ENCODE measurements at regions not wholly inside any gene's neighbourhood (a gene's known extent, or its start where the extent isn't known, plus 50 kb on each side); places are given as distances from the start of the nearest gene placed in this dataset.
"Not testable (repeated sequence)": the region's sequence is repeated elsewhere in the genome, so short reads cannot be mapped to it uniquely, and the experiment has no call there.

DNA sequence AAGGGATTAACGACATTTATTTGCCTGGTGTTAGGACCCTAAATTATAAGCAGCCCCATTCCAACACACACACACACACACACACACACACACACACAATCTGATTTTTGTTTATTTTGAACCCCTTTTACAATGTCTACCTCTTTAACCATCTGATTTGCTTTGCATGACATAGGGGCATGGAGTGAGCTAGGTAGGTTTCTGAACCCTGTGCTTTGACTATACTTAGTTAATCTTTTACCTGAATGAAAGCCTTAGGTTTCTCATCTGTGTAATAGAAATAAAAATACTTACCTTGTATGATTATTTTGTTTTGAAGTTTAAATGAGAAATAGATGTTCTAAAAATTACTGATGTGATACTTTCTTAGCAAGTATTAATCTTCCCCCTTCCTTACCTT is 94.7 kb upstream of the FOLH1 start:
- WGBS (ENCODE audit: insufficient coverage) = no CpG with 5 or more reads among the region's 1 CpG
- intact Hi-C loops (cut with micrococcal nuclease) = no loop called here

DNA sequence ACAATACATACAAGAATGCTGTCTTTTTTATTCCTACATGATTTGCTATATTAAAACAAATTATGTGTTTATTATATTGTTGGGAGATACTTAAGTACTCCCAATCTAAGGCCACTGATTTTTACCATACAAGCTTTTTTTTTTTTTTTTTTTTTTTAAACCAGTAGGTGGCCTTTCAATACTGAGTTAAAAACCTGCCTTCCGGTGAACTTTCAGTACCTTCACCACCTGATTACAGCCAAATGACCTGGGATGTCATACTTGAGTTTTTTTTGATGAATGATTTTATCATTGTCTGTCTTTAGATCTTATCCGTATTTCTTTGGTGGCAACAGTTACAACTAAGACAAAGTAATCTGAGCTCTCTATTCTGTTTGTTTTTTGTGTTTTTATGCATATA is 94.0 kb upstream of the FOLH1 start:
- Histone ChIP-seq H3K9me3 (ENCODE audit: control insufficient read depth, insufficient read depth, low read length) (no peaks in the 10 kb centered on the region), H3K4me3 (ENCODE audit: low read length) (no peak overlapping the region), H3K27ac (ENCODE audit: low read length) (no peak overlapping the region), H3K27me3 (ENCODE audit: control insufficient read depth, insufficient read depth, low read length) (no peaks in the 10 kb centered on the region), H3K4me1 (ENCODE audit: control insufficient read depth, insufficient read depth, low read length) (no peaks in the 10 kb centered on the region), H3K36me3 (ENCODE audit: control insufficient read depth, insufficient read depth, low read length) (no peaks in the 10 kb centered on the region)
- DNase-seq (no peak), ATAC-seq (no peak)
- Mint-ChIP-seq H3K9me3 (peaks cover 9 to 11% of the 10 kb centered on the region in 2 donors), H3K4me3 (no peak overlapping the region), H3K36me3 (no peaks in the 10 kb centered on the region), H3K4me1 (no peaks in the 10 kb centered on the region), H3K27me3 (ENCODE audit: low read depth in 2 of 2) (no peaks in the 10 kb centered on the region), H3K27ac (no peak overlapping the region)
- WGBS (ENCODE audit: insufficient coverage) = 60% methylated on average over 1 of the region's 2 CpGs
- intact Hi-C loops (cut with micrococcal nuclease) = no loop called here
- TF ChIP-seq, protein P1, sequence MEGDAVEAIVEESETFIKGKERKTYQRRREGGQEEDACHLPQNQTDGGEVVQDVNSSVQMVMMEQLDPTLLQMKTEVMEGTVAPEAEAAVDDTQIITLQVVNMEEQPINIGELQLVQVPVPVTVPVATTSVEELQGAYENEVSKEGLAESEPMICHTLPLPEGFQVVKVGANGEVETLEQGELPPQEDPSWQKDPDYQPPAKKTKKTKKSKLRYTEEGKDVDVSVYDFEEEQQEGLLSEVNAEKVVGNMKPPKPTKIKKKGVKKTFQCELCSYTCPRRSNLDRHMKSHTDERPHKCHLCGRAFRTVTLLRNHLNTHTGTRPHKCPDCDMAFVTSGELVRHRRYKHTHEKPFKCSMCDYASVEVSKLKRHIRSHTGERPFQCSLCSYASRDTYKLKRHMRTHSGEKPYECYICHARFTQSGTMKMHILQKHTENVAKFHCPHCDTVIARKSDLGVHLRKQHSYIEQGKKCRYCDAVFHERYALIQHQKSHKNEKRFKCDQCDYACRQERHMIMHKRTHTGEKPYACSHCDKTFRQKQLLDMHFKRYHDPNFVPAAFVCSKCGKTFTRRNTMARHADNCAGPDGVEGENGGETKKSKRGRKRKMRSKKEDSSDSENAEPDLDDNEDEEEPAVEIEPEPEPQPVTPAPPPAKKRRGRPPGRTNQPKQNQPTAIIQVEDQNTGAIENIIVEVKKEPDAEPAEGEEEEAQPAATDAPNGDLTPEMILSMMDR (IDR thresholded peaks at IDR 0.05) = no peak

More for the DNA sequence above, 94.7 kb upstream of the FOLH1 start:
- Mint-ChIP-seq H3K9me3 (peaks cover 3 to 6% of the 10 kb centered on the region in 2 donors), H3K27ac (no peak overlapping the region), H3K36me3 (no peaks in the 10 kb centered on the region), H3K4me3 (no peak overlapping the region), H3K27me3 (ENCODE audit: low read depth in 2 of 2) (no peaks in the 10 kb centered on the region), H3K4me1 (no peaks in the 10 kb centered on the region)
- Histone ChIP-seq H3K4me1 (ENCODE audit: control insufficient read depth, insufficient read depth, low read length) (no peaks in the 10 kb centered on the region), H3K27me3 (ENCODE audit: control insufficient read depth, insufficient read depth, low read length) (no peaks in the 10 kb centered on the region), H3K4me3 (ENCODE audit: low read length) (no peak overlapping the region), H3K27ac (ENCODE audit: low read length) (no peak overlapping the region), H3K9me3 (ENCODE audit: control insufficient read depth, insufficient read depth, low read length) (no peaks in the 10 kb centered on the region), H3K36me3 (ENCODE audit: control insufficient read depth, insufficient read depth, low read length) (no peaks in the 10 kb centered on the region)
- DNase-seq (no peak), ATAC-seq (no peak)
- TF ChIP-seq, protein P1 (IDR thresholded peaks at IDR 0.05) = no peak

DNA sequence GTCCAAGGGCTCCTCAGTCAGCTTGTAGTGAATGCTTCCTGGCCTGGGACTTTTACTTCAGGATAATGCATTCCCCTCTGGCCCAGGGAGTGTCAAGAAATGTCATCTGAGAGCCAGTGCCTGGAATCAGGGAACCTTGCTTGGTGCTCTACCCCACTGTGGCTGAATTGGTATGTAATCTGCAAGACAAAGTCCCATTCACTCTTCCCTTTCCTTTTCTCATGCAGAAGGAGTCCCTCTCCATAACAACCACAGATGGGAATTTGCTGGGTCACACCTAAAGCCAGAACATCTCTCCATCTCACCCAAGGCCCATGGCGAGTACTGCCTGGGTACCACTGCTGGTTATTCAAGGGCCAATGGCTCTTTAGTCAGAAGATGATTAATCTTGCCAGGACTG is 89.6 kb upstream of the FOLH1 start:
- H3K4me1 Mint-ChIP-seq; H3K36me3 Mint-ChIP-seq; H3K27ac ChIP-seq (ENCODE audit: low read length); H3K4me1 ChIP-seq (ENCODE audit: control insufficient read depth, insufficient read depth, low read length); H3K36me3 ChIP-seq (ENCODE audit: control insufficient read depth, insufficient read depth, low read length); H3K27me3 ChIP-seq (ENCODE audit: control insufficient read depth, insufficient read depth, low read length); intact Hi-C loops (cut with micrococcal nuclease); H3K27ac Mint-ChIP-seq; H3K4me3 Mint-ChIP-seq; H3K4me3 ChIP-seq (ENCODE audit: low read length); DNase-seq; H3K9me3 ChIP-seq (ENCODE audit: control insufficient read depth, insufficient read depth, low read length); H3K27me3 Mint-ChIP-seq (ENCODE audit: low read depth in 2 of 2); ATAC-seq: not testable (repeated sequence)
- peaks cover 6 to 16% of the 10 kb centered on the region in 2 donors for H3K9me3 Mint-ChIP-seq
- 89% methylated on average over 1 of the region's 1 CpG for WGBS (ENCODE audit: insufficient coverage)

DNA sequence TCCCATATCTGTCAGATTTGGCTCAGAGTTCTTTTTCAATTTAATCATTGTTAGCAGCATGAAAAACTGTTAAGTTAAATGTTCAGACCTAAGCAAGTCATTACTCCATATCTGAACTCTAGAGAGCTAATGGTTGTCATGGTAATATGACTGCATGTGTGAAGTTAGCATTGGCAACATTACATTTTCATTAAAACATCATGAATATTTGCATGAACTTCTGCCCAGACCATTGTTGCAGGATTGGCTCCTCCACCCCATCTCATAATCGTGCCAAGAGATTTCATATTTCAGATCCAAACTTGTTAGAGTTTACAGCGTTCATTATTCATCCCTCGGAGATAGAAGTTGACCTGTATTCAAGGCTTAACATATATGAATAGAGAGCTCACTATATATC is 75.5 kb upstream of the FOLH1 start:
- H3K27ac Mint-ChIP-seq; H3K36me3 Mint-ChIP-seq; DNase-seq; intact Hi-C loops (cut with micrococcal nuclease); H3K36me3 ChIP-seq (ENCODE audit: control insufficient read depth, insufficient read depth, low read length); ATAC-seq; H3K4me3 ChIP-seq (ENCODE audit: low read length); H3K4me1 ChIP-seq (ENCODE audit: control insufficient read depth, insufficient read depth, low read length); H3K27me3 Mint-ChIP-seq (ENCODE audit: low read depth in 2 of 2); H3K9me3 ChIP-seq (ENCODE audit: control insufficient read depth, insufficient read depth, low read length); H3K9me3 Mint-ChIP-seq; H3K4me3 Mint-ChIP-seq; H3K4me1 Mint-ChIP-seq; H3K27ac ChIP-seq (ENCODE audit: low read length); H3K27me3 ChIP-seq (ENCODE audit: control insufficient read depth, insufficient read depth, low read length): not testable (repeated sequence)
- 63% methylated on average over 1 of the region's 3 CpGs for WGBS (ENCODE audit: insufficient coverage)

DNA sequence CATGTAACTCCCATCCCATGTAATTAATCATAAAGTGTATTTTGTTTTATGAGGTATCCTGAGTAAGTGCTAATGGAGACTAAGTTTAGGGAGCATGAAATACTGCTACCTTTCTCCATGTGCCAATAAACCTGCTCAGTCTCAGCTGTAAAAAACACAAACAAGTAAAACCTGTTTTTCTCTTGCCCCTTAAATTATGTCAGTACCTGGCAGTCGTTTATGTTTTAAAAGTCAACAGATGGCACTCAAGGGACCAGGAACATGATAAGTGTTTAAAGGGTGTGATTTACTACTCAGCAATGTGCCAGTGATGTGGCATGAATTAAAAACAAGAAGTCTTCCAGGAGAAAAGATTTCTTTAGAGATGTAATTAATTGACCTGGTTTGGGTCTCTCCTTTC is 74.9 kb upstream of the FOLH1 start:
- H3K4me3 ChIP-seq (ENCODE audit: low read length); H3K4me1 ChIP-seq (ENCODE audit: control insufficient read depth, insufficient read depth, low read length); H3K27ac ChIP-seq (ENCODE audit: low read length); H3K27ac Mint-ChIP-seq; H3K36me3 ChIP-seq (ENCODE audit: control insufficient read depth, insufficient read depth, low read length); DNase-seq; H3K9me3 Mint-ChIP-seq; H3K27me3 Mint-ChIP-seq (ENCODE audit: low read depth in 2 of 2); H3K27me3 ChIP-seq (ENCODE audit: control insufficient read depth, insufficient read depth, low read length); intact Hi-C loops (cut with micrococcal nuclease); H3K9me3 ChIP-seq (ENCODE audit: control insufficient read depth, insufficient read depth, low read length); H3K4me3 Mint-ChIP-seq; ATAC-seq; H3K36me3 Mint-ChIP-seq; H3K4me1 Mint-ChIP-seq: not testable (repeated sequence)
- 33% methylated on average over 1 of the region's 1 CpG for WGBS (ENCODE audit: insufficient coverage)

DNA sequence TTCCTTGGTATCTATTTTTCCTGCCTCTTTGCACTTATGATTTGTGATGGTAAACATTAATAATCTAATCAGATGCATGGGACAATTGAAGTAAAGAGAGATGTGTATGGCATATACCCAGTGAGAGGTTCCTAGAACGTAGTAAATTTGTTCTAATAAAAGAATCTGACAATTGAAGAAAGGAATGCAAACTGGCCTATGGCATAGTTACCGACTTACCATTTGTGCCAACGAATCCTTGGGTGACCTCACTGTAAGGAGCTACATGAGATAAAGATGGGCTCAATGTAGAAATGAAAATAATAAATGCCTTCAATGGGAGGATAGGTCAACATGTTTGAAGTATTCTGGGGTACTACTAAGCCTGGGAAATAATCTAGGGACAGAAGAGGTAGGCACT is 73.7 kb upstream of the FOLH1 start:
- H3K4me3 Mint-ChIP-seq; H3K27ac Mint-ChIP-seq; ATAC-seq; H3K4me1 ChIP-seq (ENCODE audit: control insufficient read depth, insufficient read depth, low read length); H3K9me3 ChIP-seq (ENCODE audit: control insufficient read depth, insufficient read depth, low read length); H3K4me1 Mint-ChIP-seq; H3K4me3 ChIP-seq (ENCODE audit: low read length); DNase-seq; H3K27me3 Mint-ChIP-seq (ENCODE audit: low read depth in 2 of 2); H3K36me3 ChIP-seq (ENCODE audit: control insufficient read depth, insufficient read depth, low read length); H3K27me3 ChIP-seq (ENCODE audit: control insufficient read depth, insufficient read depth, low read length); intact Hi-C loops (cut with micrococcal nuclease); H3K27ac ChIP-seq (ENCODE audit: low read length); H3K36me3 Mint-ChIP-seq: not testable (repeated sequence)
- peaks cover 5 to 10% of the 10 kb centered on the region in 2 donors for H3K9me3 Mint-ChIP-seq
- 88% methylated on average over 2 of the region's 3 CpGs for WGBS (ENCODE audit: insufficient coverage)

DNA sequence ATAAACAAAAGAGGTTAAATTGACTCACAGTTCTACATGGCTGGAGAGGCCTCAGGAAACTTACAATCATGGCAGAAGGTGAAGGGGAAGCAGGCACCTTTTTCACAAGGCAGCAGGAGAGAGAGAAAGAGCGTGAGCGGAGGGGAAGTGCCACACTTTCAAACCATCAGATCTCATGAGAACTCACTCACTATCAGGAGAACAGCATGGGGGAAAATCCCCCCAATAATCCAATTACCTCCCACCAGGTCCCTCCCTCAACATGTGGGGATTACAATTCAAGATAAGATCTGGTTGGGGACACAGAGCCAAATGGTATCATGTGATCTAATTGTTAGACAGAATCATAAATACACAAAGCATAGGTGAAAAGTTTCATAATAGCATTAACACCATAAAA is 69.5 kb upstream of the FOLH1 start:
- H3K27ac Mint-ChIP-seq; H3K27me3 ChIP-seq (ENCODE audit: control insufficient read depth, insufficient read depth, low read length); H3K36me3 ChIP-seq (ENCODE audit: control insufficient read depth, insufficient read depth, low read length); H3K4me3 Mint-ChIP-seq; H3K27me3 Mint-ChIP-seq (ENCODE audit: low read depth in 2 of 2); H3K27ac ChIP-seq (ENCODE audit: low read length); H3K36me3 Mint-ChIP-seq; intact Hi-C loops (cut with micrococcal nuclease); DNase-seq; H3K4me1 Mint-ChIP-seq; H3K9me3 ChIP-seq (ENCODE audit: control insufficient read depth, insufficient read depth, low read length); ATAC-seq; H3K4me3 ChIP-seq (ENCODE audit: low read length); H3K4me1 ChIP-seq (ENCODE audit: control insufficient read depth, insufficient read depth, low read length): not testable (repeated sequence)
- peaks cover 6 to 11% of the 10 kb centered on the region in 2 donors for H3K9me3 Mint-ChIP-seq
- whole genome bisulfite sequencing (ENCODE audit: insufficient coverage) = no CpG with 5 or more reads among the region's 2 CpGs
